ENCODE measurements at regions not wholly inside any gene's neighbourhood (a gene's known extent, or its start where the extent isn't known, plus 50 kb on each side); places are given as distances from the start of the nearest gene placed in this dataset.

- TF ChIP-seq POLR2A (IDR thresholded peaks at IDR 0.05; ENCODE audit: low read depth, low read length), result no peak
- TF ChIP-seq TAF1 (IDR thresholded peaks at IDR 0.05; ENCODE audit: borderline replicate concordance, low read depth, low read length), result no peak
- TF ChIP-seq POLR2AphosphoS5 (IDR thresholded peaks at IDR 0.05; ENCODE audit: low read depth, low read length), result no peak
Observed at GRCh38 chr3:89533275-89533674, 425.9 kb downstream of the EPHA3 start.

Data from GM12892 (cell line).